HL-60 (cell line): ENCODE measurements at regions not wholly inside any gene's neighbourhood (a gene's known extent, or its start where the extent isn't known, plus 50 kb on each side); places are given as distances from the start of the nearest gene placed in this dataset.

ENCODE experiments used
- DNase-seq, 2 experiments: peaks; one replicate each; pipeline ENCODE4 v3.0.0-alpha.2; 2010 to 2020; ENCODE audit warnings: low read depth in 1 of 2, low spot score in 1 of 2
- H3K27ac ChIP-seq: fragments of 250-450 bp; sonication (Bioruptor Pico); replicated peaks from 2 replicates; pipeline ENCODE4 v1.5.1; 2020; ENCODE audit warnings: mild to moderate bottlenecking, moderate library complexity
- H3K27me3 ChIP-seq: fragments of 250-450 bp; sonication (Bioruptor Pico); 2 replicates; pipeline ENCODE4 v1.5.1; 2021; ENCODE audit warnings: mild to moderate bottlenecking, moderate library complexity; ENCODE audit not compliant: insufficient read depth, poor library complexity, severe bottlenecking
- H3K4me3 ChIP-seq: replicated peaks from 2 replicates; pipeline ENCODE4 v1.5.1; 2011; ENCODE audit warnings: mild to moderate bottlenecking, control low read depth, low read length; ENCODE audit not compliant: insufficient read depth
- GABPA ChIP-seq: IDR thresholded peaks from 2 replicates; pipeline ENCODE4 v1.6.1; 2012; ENCODE audit warnings: low read depth
- POLR2AphosphoS5 ChIP-seq: IDR thresholded peaks from 2 replicates; pipeline ENCODE4 v1.6.1; 2012; ENCODE audit warnings: low read depth
- REST ChIP-seq: IDR thresholded peaks from 2 replicates; pipeline ENCODE4 v1.6.1; 2012; ENCODE audit warnings: low read depth; ENCODE audit not compliant: insufficient replicate concordance
- SPI1 ChIP-seq: IDR thresholded peaks from 2 replicates; pipeline ENCODE4 v1.6.1; 2012; ENCODE audit warnings: low read depth, mild to moderate bottlenecking, borderline replicate concordance
- TF ChIP-seq, protein P1 (sequence below): IDR thresholded peaks from one replicate; pipeline ENCODE4 v1.5.1; 2011; ENCODE audit warnings: low read length, control low read depth, inconsistent platforms; ENCODE audit not compliant: insufficient read depth

- no peak overlapping the region for H3K4me3 ChIP-seq
- TF ChIP-seq POLR2AphosphoS5 (no peak), REST (no peak), SPI1 (no peak), GABPA (no peak)
- TF ChIP-seq, protein P1, sequence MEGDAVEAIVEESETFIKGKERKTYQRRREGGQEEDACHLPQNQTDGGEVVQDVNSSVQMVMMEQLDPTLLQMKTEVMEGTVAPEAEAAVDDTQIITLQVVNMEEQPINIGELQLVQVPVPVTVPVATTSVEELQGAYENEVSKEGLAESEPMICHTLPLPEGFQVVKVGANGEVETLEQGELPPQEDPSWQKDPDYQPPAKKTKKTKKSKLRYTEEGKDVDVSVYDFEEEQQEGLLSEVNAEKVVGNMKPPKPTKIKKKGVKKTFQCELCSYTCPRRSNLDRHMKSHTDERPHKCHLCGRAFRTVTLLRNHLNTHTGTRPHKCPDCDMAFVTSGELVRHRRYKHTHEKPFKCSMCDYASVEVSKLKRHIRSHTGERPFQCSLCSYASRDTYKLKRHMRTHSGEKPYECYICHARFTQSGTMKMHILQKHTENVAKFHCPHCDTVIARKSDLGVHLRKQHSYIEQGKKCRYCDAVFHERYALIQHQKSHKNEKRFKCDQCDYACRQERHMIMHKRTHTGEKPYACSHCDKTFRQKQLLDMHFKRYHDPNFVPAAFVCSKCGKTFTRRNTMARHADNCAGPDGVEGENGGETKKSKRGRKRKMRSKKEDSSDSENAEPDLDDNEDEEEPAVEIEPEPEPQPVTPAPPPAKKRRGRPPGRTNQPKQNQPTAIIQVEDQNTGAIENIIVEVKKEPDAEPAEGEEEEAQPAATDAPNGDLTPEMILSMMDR = no peak
- no peak for DNase-seq
- no peaks in the 10 kb centered on the region for H3K27me3 ChIP-seq
- no peak overlapping the region for H3K27ac ChIP-seq
Measured at GRCh38 chr3:72576563-72576962, 271.7 kb downstream of the SHQ1 start.

DNA sequence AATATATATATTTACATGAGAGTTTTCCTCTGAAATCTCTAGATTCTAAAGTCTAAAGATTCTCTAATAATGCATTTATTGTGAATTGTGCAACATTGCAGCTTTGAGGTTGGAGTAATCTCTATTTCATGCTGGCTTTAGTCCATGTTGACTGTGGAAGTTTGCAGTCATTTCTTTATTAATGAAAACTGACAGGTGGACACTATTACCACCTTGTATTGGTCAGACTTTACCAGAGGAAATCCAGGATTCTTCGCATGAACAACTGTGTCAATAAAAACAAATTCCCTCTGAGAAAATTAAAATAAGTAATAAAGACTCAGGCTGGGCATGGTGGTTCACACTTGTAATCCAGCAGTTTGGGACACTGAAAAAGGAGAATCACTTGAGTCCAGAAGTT is 274.1 kb downstream of the SHQ1 start:
- H3K27ac ChIP-seq = no peak overlapping the region
- no peaks in the 10 kb centered on the region for H3K27me3 ChIP-seq
- H3K4me3 ChIP-seq = no peak overlapping the region
- DNase-seq = no peak
- TF ChIP-seq GABPA (no peak), REST (no peak)

DNA sequence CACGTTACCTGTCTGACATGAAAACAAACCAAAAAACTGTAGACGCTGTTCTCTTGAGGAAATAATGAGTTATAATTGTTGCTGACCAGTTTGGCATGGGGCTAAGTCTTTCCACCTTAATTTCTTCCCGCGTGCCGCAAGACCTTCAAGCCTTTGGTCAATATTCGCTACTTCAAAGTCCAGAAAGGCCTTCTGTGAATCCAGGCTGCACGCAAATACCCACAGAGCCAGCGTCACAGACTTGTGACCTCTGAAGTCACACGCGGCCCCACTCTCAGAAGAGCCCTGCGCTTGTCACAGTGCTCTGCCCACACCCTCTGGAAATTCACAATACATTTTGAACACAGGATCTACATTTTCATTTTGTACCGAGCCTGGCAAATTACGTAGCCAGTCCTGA is 275.2 kb downstream of the SHQ1 start:
- TF ChIP-seq SPI1 = no peak

GRCh38 chr3:72572489-72573007 is 275.7 kb downstream of the SHQ1 start:
- H3K27me3 ChIP-seq = no peaks in the 10 kb centered on the region
- TF ChIP-seq GABPA (no peak), SPI1 (no peak), POLR2AphosphoS5 (no peak), REST (no peak)
- TF ChIP-seq, protein P1 = no peak
- no peak for DNase-seq
- H3K4me3 ChIP-seq = no peak overlapping the region
- no peak overlapping the region for H3K27ac ChIP-seq

More for the DNA sequence above, 275.2 kb downstream of the SHQ1 start:
- H3K4me3 ChIP-seq = no peak overlapping the region
- no peaks in the 10 kb centered on the region for H3K27me3 ChIP-seq
- no peak for DNase-seq
- no peak overlapping the region for H3K27ac ChIP-seq
